HG03159 (cell line): ENCODE measurements at regions not wholly inside any gene's neighbourhood (a gene's known extent, or its start where the extent isn't known, plus 50 kb on each side); places are given as distances from the start of the nearest gene placed in this dataset.
"Not testable (repeated sequence)": the region's sequence is repeated elsewhere in the genome, so short reads cannot be mapped to it uniquely, and the experiment has no call there.

Experiments
- ATAC-seq: cut with Tn5 transposase; IDR thresholded peaks from one replicate; pipeline ENCODE4 v1.9.1; 2021; ENCODE audit warnings: mild to moderate bottlenecking, moderate library complexity; ENCODE audit not compliant: unreplicated experiment

- ATAC-seq, result not testable (repeated sequence)
Measured at GRCh38 chr2:87311896-87312441, 290.3 kb upstream of the PLGLB1 start.

DNA sequence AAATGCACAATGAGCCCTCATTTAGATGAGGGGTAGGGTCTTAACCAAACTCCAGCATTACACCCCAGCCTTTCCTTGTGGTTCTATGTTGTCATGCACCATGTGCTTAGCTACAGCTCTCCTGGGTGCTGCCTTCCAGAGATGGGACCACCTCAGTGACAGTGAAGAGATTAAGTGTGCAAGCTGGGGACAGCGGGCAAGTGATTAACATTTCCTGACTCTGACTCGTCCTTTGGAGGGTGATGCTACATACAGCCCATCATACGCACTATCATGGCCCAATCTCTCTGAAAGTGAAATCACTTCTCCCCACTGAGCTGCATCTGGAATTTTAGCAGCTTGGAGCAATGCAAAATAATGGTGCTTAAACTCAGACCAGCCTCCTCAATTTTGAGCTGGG is 293.0 kb upstream of the PLGLB1 start:
- not testable (repeated sequence) for ATAC-seq

- ATAC-seq, result not testable (repeated sequence)
Measured at GRCh38 chr2:87315183-87315902, 293.7 kb upstream of the PLGLB1 start.

GRCh38 chr2:87317193-87317592 is 295.5 kb upstream of the PLGLB1 start:
- ATAC-seq, result not testable (repeated sequence)

GRCh38 chr2:87318814-87319491 is 297.3 kb upstream of the PLGLB1 start:
- not testable (repeated sequence) for ATAC-seq

DNA sequence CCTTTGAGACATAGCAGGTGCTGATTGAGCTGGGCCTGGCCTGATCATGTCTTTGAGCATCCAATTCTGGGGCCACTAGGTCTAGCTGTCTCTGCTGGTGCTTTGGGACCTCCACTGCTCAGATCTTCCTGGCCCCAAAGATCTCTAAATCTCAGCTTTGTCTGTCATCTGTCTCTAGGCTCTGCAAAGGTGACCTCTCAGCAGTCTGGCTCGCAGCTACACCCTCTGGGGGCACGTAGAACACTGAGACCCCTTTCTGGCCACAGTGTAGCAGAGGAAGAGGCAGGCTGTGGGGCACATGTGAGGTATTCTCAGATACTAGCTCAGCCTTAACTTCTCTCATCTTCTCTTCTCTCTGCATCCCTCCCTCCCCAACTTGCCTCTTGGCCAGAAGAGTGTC is 298.1 kb upstream of the PLGLB1 start:
- ATAC-seq, result not testable (repeated sequence)

- ATAC-seq, result not testable (repeated sequence)
Measured at GRCh38 chr2:87321201-87321600, 299.6 kb upstream of the PLGLB1 start.

- not testable (repeated sequence) for ATAC-seq
Measured at GRCh38 chr2:87324335-87325041, 302.8 kb upstream of the PLGLB1 start.

DNA sequence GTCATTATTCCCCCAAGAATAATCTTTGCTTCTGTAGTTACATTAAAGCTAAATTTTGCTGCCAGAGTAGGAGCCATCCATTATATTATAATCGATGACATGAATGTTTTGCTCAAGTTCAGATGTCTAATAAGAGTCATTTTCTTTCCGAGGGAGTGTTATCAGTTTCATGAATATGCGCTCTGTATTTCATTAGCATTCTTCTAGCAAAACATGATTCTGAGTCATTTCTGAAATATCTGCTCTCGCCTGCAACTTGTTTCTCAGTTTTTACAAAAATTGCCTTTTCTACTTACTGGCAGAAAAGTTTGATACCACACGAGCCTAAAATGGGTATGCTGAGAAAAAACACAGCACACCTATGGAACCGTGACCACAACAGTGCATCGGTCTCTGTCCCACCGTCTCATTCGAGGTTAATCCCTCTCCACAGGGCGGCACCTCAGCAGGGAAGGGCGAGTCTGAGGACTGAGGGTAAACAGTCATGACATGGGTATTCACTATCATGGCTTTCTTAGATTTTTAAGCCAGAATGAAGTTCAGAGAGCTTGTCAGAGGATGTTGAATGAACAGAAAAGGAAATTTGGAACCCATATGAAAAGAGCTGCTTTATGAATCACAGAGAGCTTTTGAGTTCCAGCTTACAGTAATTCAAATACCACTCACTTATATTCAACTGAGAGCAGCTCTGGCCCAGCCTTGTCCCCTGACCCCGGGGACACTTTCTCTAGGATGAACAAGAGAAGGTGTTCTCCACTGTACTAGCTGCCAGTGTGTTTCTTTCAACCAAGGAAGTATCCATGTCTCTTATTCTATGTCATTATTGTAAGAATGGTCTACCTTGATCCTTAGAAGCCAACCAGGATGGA is 303.6 kb upstream of the PLGLB1 start:
- not testable (repeated sequence) for ATAC-seq

- not testable (repeated sequence) for ATAC-seq
Measured at GRCh38 chr2:87325911-87326294, 304.3 kb upstream of the PLGLB1 start.

- ATAC-seq, result not testable (repeated sequence)
Measured at GRCh38 chr2:87326754-87327153, 305.1 kb upstream of the PLGLB1 start.

- ATAC-seq, result not testable (repeated sequence)
Measured at GRCh38 chr2:87327648-87328371, 306.2 kb upstream of the PLGLB1 start.

GRCh38 chr2:87329529-87329928 is 307.9 kb upstream of the PLGLB1 start:
- ATAC-seq, result not testable (repeated sequence)

DNA sequence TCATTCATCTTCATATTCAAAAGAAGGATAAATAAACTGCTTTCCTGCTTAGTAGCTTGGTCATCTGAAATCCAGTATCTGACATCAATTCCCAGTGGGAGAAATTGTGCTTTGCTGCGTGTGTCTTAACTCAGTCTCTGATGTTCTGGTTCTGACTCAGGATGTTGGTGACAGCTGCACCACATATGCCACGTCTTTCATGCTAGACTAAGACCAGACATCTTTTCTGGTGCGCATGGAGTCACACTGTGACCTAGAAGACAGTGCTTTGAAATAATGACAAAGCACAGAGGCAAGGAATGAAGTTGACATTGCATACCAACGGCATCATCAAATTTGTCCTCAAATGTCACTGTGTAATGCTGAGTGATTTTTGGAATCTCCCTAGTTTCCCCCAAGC is 308.8 kb upstream of the PLGLB1 start:
- ATAC-seq, result not testable (repeated sequence)

GRCh38 chr2:87331940-87332583 is 310.4 kb upstream of the PLGLB1 start:
- ATAC-seq, result not testable (repeated sequence)

- not testable (repeated sequence) for ATAC-seq
Measured at GRCh38 chr2:87334888-87335287, 313.2 kb upstream of the PLGLB1 start.

DNA sequence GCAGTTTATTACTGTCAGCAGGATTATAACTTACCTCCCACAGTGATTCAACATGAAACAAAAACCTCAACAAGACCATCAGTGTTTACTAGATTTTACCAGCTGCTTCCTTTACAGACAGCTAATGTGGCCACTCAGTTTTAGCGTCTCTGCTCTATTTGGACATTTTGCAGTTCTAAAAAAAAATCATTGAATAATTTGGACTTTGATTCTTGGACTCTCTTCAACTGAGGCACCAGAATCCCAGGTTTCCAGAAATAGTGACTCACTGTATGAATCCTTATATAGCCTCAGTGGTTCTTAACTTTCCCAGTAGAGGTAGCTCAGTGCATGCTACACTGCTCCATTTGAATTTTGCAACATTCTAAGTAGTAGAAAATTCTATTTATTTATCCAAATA is 317.4 kb upstream of the PLGLB1 start:
- ATAC-seq, result not testable (repeated sequence)

GRCh38 chr2:87341601-87342014 is 320.0 kb upstream of the PLGLB1 start:
- not testable (repeated sequence) for ATAC-seq

GRCh38 chr2:87342175-87342574 is 320.5 kb upstream of the PLGLB1 start:
- not testable (repeated sequence) for ATAC-seq
